Spinal cord (tissue), 9 donors: ENCODE measurements at regions not wholly inside any gene's neighbourhood (a gene's known extent, or its start where the extent isn't known, plus 50 kb on each side); places are given as distances from the start of the nearest gene placed in this dataset.
A peak's percentile ranks its signal among the peaks of the same experiment; 100 is the strongest.

ENCODE experiments used
- DNase-seq, 6 donors: peaks; one replicate each; pipeline versions ENCODE4 v3.0.0 to v3.0.0-alpha.2; 2013 to 2015; ENCODE audit warnings: low spot score in 6 of 6, low read depth in 4 of 6
- H3K27ac ChIP-seq: one replicate; pipeline ENCODE4 v1.5.1; 2013; ENCODE audit warnings: low read depth, low read length, control low read depth
- H3K27me3 ChIP-seq: one replicate; pipeline ENCODE4 v1.6.1; 2013; ENCODE audit warnings: low read length; ENCODE audit not compliant: control insufficient read depth, insufficient read depth
- H3K36me3 ChIP-seq: one replicate; pipeline ENCODE4 v1.6.1; 2013; ENCODE audit warnings: low read length; ENCODE audit not compliant: control insufficient read depth, insufficient read depth
- H3K4me1 ChIP-seq: one replicate; pipeline ENCODE4 v1.6.1; 2013; ENCODE audit warnings: low read length; ENCODE audit not compliant: control insufficient read depth, insufficient read depth
- H3K4me3 ChIP-seq: one replicate; pipeline ENCODE4 v1.5.1; 2013; ENCODE audit warnings: low read depth, low read length, control low read depth
- H3K9me3 ChIP-seq: one replicate; pipeline ENCODE4 v1.6.1; 2013; ENCODE audit warnings: low read length; ENCODE audit not compliant: control insufficient read depth, insufficient read depth
- WGBS: methylation state at CpG from one replicate; pipeline ENCODE4 v1.1.5; 2013; ENCODE audit warnings: missing lambda C conversion rate; ENCODE audit not compliant: insufficient coverage; 5-methylcytosine and 5-hydroxymethylcytosine counted together
- donor health status: healthy.

GRCh38 chrX:51798701-51799100, 55.5 kb downstream of the GSPT2 start:
- DNase-seq, result no peak
- H3K27ac ChIP-seq, result no peak overlapping the region
- H3K4me3 ChIP-seq, result no peak overlapping the region
- no peaks in the 10 kb centered on the region for H3K9me3 ChIP-seq
- no peaks in the 10 kb centered on the region for H3K4me1 ChIP-seq
- H3K36me3 ChIP-seq, result no peaks in the 10 kb centered on the region
- peaks cover 10% of the 10 kb centered on the region for H3K27me3 ChIP-seq

DNA sequence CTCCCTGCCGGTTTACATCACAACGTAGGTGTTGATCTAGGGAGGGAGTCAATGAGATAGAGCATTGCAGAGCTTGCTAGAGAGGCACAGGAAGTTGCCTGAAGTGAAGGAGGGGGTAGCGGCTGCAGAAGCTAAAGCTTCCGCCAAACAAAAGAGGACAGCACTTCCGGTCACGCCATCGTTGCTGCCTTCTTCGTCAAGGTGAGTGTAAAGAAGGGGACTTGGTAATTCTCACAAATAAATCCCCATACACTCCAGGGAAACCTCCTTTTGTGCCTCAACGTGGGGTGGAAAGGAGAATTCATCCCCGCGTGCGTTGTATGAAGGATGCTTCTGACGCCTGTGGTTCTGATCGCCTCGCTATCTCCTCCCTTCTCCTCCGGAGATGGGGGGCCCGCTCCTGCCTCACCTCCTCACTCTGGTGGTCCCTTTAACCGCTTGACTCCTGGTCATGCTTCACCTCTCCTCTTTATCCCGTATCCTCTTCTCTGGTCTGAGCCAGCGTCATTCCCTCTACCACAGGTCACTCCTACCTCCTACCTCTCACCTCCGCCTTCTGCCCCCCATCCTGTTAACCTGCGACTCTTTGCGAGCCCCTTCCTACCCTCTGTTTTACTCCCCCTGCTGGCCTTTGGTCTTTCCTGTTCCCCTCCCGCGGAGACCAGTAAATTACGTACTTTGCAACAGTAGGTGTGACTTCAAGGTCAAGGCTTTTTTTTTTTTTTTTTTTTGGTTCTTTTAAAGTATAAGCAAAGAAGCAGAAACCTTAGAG, 59.9 kb downstream of the GSPT2 start:
- 7% methylated on average over 15 of the region's 26 CpGs for WGBS

DNA sequence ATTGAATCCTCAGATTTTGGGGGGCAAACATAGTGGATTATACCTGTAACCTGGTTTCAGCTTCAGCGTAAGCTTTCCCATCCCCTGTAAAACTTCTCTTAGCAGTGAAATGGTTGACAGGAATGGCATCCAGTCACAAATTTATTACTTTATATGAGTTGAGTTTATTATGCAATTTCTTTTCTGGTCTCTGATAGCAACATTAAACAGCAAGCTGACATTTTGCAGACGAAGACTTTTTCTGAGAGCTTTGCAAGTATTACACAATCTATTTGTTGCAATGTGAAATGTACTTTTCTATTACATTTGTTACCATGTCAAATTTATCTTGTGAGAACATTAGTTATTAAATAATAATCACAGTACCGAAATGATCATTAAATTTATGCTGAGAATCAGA, 60.6 kb downstream of the GSPT2 start:
- H3K36me3 ChIP-seq, result no peaks in the 10 kb centered on the region
- no peak for DNase-seq
- H3K27me3 ChIP-seq, result peaks cover 7% of the 10 kb centered on the region
- no peak overlapping the region for H3K27ac ChIP-seq
- no CpG with 5 or more reads among the region's 3 CpGs for WGBS
- peak overlapping the region; percentile 67 for H3K4me3 ChIP-seq
- H3K9me3 ChIP-seq, result no peaks in the 10 kb centered on the region
- no peaks in the 10 kb centered on the region for H3K4me1 ChIP-seq

More for the DNA sequence above, 59.9 kb downstream of the GSPT2 start:
- Histone ChIP-seq H3K4me1 (no peaks in the 10 kb centered on the region), H3K9me3 (no peaks in the 10 kb centered on the region), H3K36me3 (no peaks in the 10 kb centered on the region), H3K27me3 (peaks cover 7% of the 10 kb centered on the region), H3K4me3 (peak overlapping the region; percentile 67), H3K27ac (no peak overlapping the region)
- peak; percentile 36 to 93 (median 52) for DNase-seq

GRCh38 chrX:51804741-51805140, 61.5 kb downstream of the GSPT2 start:
- Histone ChIP-seq H3K4me3 (no peak overlapping the region), H3K4me1 (no peaks in the 10 kb centered on the region), H3K9me3 (no peaks in the 10 kb centered on the region), H3K36me3 (no peaks in the 10 kb centered on the region), H3K27ac (no peak overlapping the region), H3K27me3 (peaks cover 7% of the 10 kb centered on the region)
- WGBS, result 82% methylated on average over 3 of the region's 5 CpGs
- DNase-seq, result no peak

DNA sequence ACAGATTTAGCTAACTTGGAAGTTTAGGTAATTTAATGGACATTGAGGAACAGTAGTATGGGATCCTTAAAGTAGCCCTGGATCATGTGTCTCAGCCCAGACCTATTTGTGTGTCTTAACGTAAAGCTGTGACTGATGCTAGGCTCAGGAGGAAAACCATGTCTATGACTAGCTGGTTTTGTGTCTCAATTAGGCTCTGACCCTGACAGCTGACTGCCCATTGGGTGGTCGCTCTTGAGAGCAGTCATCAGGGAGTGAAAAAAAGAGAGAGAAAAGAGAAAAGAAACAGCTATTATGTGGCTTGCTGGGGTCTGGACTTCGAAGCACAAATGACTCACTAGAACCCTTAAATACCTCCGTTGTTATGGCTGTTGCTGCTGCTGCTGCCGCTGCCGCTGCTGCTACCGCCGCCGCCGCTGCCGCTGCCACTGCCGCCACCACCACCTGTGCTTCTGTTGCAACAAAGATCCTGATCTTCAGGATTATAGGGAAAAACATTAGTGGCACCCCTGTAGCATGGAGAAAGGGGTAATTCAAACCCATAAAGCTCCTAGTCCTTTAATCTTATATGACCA, 70.7 kb downstream of the GSPT2 start:
- H3K9me3 ChIP-seq, result no peaks in the 10 kb centered on the region
- no peak overlapping the region for H3K27ac ChIP-seq
- DNase-seq, result no peak
- WGBS, result 76% methylated on average over 10 of the region's 12 CpGs
- no peaks in the 10 kb centered on the region for H3K36me3 ChIP-seq
- H3K4me3 ChIP-seq, result no peak overlapping the region
- no peaks in the 10 kb centered on the region for H3K27me3 ChIP-seq
- H3K4me1 ChIP-seq, result no peaks in the 10 kb centered on the region

DNA sequence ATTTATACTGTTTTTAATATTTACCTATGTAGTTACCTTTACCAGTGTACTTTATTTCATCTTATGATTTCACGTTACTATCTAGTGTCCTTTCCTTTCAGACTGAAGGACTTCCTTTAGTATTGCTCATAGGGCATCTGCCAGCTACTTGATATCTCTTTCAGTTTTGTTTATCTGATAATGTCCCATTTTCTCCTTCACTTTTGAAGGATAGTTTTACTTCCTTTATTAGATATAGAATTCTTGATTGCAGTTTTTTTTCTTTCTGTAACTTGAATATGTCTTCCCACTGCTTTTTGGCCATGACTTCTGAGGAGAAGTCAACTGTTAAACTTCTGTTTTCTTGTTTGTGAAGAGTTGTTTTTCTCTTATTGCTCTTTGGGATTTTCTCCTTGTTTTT, 69.4 kb upstream of the MAGED1 start:
- no peaks in the 10 kb centered on the region for H3K9me3 ChIP-seq
- 60% methylated on average over 1 of the region's 1 CpG for WGBS
- no peaks in the 10 kb centered on the region for H3K27me3 ChIP-seq
- H3K4me1 ChIP-seq, result no peaks in the 10 kb centered on the region
- no peak overlapping the region for H3K27ac ChIP-seq
- H3K4me3 ChIP-seq, result no peak overlapping the region
- no peaks in the 10 kb centered on the region for H3K36me3 ChIP-seq
- no peak for DNase-seq

GRCh38 chrX:51825436-51825835, 68.0 kb upstream of the MAGED1 start:
- H3K36me3 ChIP-seq, result no peaks in the 10 kb centered on the region
- 59% methylated on average over 2 of the region's 3 CpGs for WGBS
- no peaks in the 10 kb centered on the region for H3K9me3 ChIP-seq
- no peak for DNase-seq
- no peak overlapping the region for H3K4me3 ChIP-seq
- no peaks in the 10 kb centered on the region for H3K4me1 ChIP-seq
- H3K27ac ChIP-seq, result no peak overlapping the region
- no peaks in the 10 kb centered on the region for H3K27me3 ChIP-seq

GRCh38 chrX:51834076-51834475, 59.3 kb upstream of the MAGED1 start:
- Histone ChIP-seq H3K4me1 (no peaks in the 10 kb centered on the region), H3K27ac (no peak overlapping the region), H3K4me3 (no peak overlapping the region), H3K36me3 (no peaks in the 10 kb centered on the region), H3K9me3 (no peaks in the 10 kb centered on the region), H3K27me3 (no peaks in the 10 kb centered on the region)
- 60% methylated on average over 1 of the region's 1 CpG for WGBS
- no peak for DNase-seq

- Histone ChIP-seq H3K27me3 (no peaks in the 10 kb centered on the region), H3K27ac (no peak overlapping the region), H3K9me3 (no peaks in the 10 kb centered on the region), H3K4me3 (no peak overlapping the region), H3K4me1 (no peaks in the 10 kb centered on the region), H3K36me3 (no peaks in the 10 kb centered on the region)
- WGBS, result 84% methylated on average over 4 of the region's 5 CpGs
- DNase-seq, result no peak
These were observed 56.6 kb upstream of the MAGED1 start for GRCh38 chrX:51836823-51837222.

- Histone ChIP-seq H3K27ac (no peak overlapping the region), H3K9me3 (no peaks in the 10 kb centered on the region), H3K4me1 (no peaks in the 10 kb centered on the region), H3K36me3 (no peaks in the 10 kb centered on the region), H3K4me3 (no peak overlapping the region), H3K27me3 (no peaks in the 10 kb centered on the region)
- DNase-seq, result no peak
- no CpG with 5 or more reads among the region's 3 CpGs for WGBS
These were observed 56.0 kb upstream of the MAGED1 start for GRCh38 chrX:51837451-51837850.
